Activated CD4-positive, CD25-positive, alpha-beta regulatory T cell treated with anti-CD3 and anti-CD28 coated beads, Interleukin-2, amount 50 U/mL, for 72 hours (primary cell): ENCODE measurements at regions not wholly inside any gene's neighbourhood (a gene's known extent, or its start where the extent isn't known, plus 50 kb on each side); places are given as distances from the start of the nearest gene placed in this dataset.
"Not testable (repeated sequence)": the region's sequence is repeated elsewhere in the genome, so short reads cannot be mapped to it uniquely, and the experiment has no call there.

Experiments
- DNase-seq: peaks from one replicate; pipeline ENCODE4 v3.0.0; 2021

DNA sequence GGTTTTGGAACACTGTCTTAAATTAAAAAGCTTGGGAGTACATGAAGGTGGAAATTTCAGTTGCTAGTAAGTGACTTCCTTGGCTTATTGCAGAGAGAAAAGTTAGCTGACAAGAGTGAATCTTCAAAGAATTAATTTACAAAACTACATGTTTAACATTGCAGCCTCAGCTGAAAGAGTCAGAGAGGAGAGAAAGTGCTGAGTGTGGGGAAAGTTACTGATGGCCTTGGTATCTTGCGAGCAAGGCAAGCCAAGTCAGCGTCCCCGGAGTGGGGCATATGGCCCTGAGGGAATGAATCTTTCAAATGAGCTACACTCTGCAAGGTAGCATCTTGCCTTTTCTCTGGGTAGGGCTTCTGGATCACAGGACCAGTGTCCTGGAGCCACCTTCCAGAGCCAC, 131.3 kb downstream of the LPIN1 start:
- DNase-seq, result no peak

- not testable (repeated sequence) for DNase-seq
Measured at GRCh38 chr2:11885253-11885652, 138.8 kb downstream of the LPIN1 start.

- not testable (repeated sequence) for DNase-seq
Measured at GRCh38 chr2:11886899-11887298, 140.5 kb downstream of the LPIN1 start.

GRCh38 chr2:11889101-11889850, 142.8 kb downstream of the LPIN1 start:
- no peak for DNase-seq

- no peak for DNase-seq
Measured at GRCh38 chr2:11889854-11890253, 143.4 kb downstream of the LPIN1 start.

DNA sequence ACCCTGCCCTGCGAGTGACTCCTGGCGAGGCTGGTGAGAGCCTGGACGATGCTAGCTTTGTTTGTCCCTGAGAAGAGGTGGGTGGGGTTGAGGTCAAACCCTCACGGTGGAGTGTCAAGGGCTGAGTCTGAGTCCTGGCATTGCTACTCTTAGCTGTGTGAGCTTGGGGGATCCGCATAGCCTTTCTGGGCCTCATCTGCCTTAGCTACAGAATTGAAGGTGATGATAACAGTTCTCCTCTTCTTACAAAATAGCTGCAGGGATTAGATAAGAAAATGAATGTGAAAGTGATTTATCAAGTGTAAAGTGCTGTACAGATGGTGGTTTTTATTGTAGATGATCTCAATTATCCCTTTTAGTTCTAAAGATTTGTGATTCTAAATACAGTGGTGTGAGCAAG, 144.6 kb downstream of the LPIN1 start:
- no peak for DNase-seq

GRCh38 chr2:11891671-11892440, 145.4 kb downstream of the LPIN1 start:
- DNase-seq, result no peak

GRCh38 chr2:11896386-11896785, 150.0 kb downstream of the LPIN1 start:
- no peak for DNase-seq

GRCh38 chr2:11898576-11898975, 152.1 kb downstream of the LPIN1 start:
- DNase-seq, result no peak

DNA sequence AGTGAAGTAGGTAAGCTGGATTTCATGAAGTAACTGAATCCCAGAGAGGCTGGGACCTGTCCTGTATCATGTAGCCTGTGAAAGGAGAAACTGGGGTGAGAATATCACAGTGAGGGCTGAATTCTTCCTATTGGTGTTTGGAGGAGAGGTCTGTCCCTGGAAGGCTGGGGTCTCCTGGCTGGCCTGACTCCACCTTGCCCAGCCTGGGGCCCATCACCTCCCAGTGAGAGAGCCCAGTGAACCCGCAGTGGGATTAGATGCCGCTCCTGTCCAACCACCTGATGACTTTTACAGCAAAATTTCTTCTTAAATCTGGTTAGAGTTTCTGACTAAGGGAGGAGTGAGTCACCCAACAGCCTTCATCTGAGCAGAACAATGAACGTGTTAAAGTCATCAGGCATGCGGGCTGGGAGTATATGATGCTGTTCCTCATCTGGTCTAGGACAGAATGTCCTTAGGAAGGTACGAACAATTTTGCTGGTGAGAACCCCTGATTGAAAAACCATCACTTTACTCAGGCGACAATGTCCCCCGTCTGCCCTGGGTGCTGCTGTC, 152.9 kb downstream of the LPIN1 start:
- no peak for DNase-seq

DNA sequence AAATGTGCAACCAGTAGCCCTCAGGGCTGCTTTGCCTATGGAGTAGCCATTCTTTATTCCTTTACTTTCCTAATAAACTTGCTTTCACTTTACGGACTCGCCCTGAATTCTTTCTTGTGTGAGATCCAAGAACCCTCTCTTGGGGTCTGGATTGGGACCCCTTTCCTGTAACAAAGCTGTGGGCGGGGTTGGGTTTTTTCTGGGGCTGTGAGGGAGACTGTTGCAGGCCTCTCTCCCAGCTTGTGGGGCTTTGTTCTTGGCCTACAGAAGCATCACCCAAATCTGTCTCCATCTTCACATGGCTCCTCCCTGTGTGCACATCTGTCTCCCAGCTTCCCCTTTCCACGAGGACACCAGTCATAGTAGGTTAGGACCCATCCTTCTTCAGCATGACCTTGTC, 154.5 kb downstream of the LPIN1 start:
- DNase-seq, result not testable (repeated sequence)

DNA sequence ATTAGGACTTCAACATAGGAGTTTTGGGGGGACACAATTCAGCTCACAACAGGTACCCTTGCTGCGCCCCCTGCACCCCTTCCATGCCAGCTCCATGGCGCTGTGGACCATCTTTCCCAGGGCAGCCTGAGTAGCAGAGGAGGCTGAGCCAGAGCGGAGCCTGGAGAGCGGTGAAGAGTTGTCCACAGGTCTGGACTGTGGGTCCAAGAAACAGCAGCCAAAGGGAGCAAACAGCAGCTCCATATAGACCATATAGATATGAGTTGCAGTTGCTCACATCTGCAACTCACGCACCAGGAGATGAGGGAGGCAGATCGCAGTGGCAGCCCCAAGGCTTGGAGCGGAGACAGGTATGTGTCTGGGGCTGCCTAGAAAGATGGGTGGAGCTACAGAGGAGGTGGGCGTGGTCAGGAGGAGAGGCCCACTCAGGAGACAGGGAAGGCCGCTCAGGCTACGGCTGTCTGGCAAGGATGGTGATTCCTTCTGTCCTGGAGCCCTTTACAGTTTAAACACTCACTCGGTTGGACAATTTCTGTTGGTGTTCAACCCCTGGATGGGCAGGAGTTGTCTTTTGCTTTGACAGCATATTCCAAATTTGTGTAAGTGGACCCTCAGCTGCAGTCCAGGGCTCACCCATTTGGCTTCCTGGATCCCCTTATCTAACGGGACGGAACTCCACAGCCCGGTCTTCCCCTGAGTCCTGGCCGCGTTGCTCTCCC, 155.1 kb downstream of the LPIN1 start:
- DNase-seq, result no peak

GRCh38 chr2:11903085-11903606, 156.7 kb downstream of the LPIN1 start:
- DNase-seq, result no peak

DNA sequence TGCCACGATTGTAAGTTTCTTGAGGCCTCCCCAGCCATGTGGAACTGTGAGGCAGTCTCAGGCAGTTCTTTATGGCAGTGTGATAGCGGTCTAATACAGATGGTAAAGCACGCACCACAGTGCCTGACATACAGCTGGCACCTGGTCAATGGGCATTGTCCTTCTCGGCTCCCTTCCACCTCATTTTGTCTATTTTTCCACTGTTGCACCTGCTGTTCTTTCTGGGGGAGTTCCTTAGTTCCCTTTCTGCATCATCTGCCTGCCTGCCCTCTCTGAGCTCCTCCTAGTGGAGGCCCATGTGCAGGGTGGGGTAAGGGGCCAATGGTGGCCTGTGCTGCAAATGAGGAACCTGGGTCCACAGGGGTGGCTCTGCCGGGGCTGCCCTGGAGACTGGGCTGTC, 157.6 kb downstream of the LPIN1 start:
- no peak for DNase-seq

DNA sequence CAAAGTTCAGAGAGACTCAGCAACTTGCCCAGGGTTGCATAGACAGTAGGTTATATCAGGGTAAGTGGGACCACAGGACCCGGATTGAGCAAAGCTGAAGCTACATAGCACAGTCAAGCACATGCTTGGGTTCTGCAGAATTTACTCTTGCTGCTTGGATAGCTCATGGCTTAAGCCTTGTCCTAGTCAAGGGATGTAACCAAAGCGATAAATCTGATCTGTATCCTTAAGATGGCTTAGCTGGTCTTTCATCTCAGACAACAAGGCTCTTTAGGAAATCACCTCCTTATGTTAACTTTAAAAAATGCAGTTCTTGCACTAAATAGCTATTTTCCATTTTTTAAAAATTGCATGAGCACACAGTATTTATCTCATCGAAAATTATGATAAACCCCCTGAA, 158.5 kb downstream of the LPIN1 start:
- no peak for DNase-seq

DNA sequence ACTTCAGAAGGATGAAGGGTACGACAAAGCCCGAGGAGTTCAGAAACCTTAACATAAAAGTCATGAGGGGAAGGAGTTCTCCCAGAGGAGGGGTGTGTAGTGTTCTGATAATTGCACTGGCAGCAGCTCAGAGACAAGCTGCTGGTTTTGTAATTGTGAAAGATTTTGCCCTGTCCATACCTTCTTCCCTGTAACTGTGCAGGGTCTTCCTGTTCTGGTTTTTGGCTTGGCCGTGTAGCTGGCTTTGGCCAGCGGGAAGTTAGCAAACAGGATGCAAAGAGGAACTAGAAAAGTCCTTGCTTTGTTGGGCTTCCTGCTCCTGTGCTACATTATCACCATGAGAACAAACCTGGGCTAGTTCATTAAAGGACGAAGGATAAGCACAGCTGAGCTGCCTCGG, 160.8 kb downstream of the LPIN1 start:
- no peak for DNase-seq

- DNase-seq, result no peak
Measured at GRCh38 chr2:11910971-11911370, 164.5 kb downstream of the LPIN1 start.

DNA sequence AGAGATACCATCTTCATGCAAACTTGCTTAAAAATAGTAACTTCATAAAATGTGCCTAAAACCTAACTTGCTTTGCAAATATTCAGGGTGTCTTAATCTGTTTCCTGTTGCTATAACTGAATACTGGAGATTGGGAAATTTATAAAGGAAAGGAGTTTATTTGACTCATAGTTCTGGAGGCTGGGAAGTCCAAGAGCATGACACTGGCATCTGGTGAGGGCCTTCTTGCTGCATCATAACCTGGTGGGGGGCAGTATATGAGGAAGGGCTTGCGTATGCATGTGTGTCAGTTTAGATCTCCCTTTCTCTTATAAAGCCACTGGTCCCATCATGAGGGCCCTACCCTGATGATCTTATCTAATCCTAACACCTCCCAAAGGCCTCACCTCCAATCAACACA, 166.5 kb downstream of the LPIN1 start:
- no peak for DNase-seq

GRCh38 chr2:11914455-11914854, 168.0 kb downstream of the LPIN1 start:
- DNase-seq, result no peak

DNA sequence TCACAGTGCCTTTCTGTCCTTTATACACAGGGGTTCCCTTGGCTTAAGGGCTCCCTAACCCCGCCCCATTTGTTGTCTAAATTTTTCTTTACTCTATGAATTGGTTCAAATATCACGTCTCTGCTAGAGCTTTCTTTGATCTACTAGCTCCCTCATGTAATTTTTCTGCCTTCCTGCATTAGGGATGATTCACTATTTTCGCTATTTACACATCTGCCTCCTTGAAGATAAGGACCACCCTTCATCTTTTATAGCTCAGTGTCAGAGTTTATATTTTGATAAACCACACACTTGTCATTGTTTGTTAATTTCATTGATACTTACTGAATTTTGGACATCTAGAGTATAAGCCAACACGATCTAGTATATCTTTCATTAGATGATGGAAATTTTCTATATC, 169.2 kb downstream of the LPIN1 start:
- no peak for DNase-seq

DNA sequence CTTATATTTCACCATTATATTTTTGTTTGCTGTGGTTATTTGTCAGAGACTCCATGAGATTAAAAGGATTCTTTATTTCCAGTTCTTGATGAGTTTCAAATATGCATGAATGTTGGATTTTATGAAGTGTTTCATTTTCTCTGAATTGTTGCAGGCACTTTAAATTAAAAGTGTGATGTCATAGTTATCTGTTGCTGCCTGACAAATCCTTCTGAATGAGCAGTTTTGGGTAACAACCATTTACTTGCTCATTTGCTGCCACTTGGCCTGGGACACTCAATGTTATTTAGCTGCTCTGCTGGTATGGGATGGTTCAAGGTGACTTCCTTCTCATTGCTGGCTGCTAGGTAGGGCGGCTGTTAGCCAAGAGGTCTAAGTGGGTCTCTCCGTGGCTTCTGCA, 173.5 kb downstream of the LPIN1 start:
- no peak for DNase-seq

DNA sequence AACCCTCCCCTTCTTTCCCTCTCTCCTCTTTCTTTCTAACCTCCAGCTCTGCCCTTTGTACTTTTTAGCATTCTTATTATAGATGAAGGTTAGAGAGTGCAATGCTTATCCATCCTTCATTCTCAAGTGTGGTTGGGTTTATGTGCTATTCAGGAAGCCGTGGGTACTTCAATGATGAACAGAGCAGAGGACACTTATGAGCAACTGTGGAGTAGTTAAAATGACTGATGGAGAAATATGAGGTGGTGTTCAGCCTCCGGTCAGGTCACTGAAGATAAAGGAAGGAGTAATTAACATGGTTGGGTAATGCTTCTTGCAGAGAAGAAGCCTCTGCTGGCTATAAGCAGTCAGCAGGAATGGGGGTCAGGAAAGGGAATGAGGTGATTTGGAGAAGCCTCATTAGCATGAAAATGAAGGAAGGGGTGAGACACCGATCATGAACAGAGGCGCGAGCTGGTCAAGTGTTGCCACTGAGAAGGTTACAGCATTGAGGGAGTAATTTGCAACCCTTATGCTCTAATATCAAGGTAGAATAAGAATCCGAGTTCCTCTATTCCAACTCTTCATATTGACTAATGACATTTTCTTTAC, 174.7 kb downstream of the LPIN1 start:
- DNase-seq, result no peak

- DNase-seq, result no peak
Measured at GRCh38 chr2:11922294-11922693, 175.9 kb downstream of the LPIN1 start.
